Thymus (tissue), 11 donors: ENCODE measurements at regions not wholly inside any gene's neighbourhood (a gene's known extent, or its start where the extent isn't known, plus 50 kb on each side); places are given as distances from the start of the nearest gene placed in this dataset.

Experiments used
- DNase-seq, 9 donors: peaks; one replicate each; pipeline ENCODE4 v3.0.0-alpha.2; 2013; ENCODE audit warnings: low spot score in 9 of 9, low read depth in 6 of 9, missing footprints in 1 of 9
- H3K27ac ChIP-seq, 2 donors: one replicate each; pipeline ENCODE4 v1.5.1; 2013; ENCODE audit warnings: control low read depth in 1 of 2, low read depth in 1 of 2, low read length in 1 of 2, mild to moderate bottlenecking in 1 of 2, moderate library complexity in 1 of 2
- H3K27me3 ChIP-seq, 2 donors: one replicate each; pipeline ENCODE4 v1.5.1; 2013; ENCODE audit warnings: low read length in 1 of 2; ENCODE audit not compliant: control insufficient read depth in 2 of 2, insufficient read depth in 1 of 2
- H3K36me3 ChIP-seq, 2 donors: one replicate each; pipeline ENCODE4 v1.5.1; 2013; ENCODE audit warnings: low read length in 1 of 2, mild to moderate bottlenecking in 1 of 2, moderate library complexity in 1 of 2; ENCODE audit not compliant: control insufficient read depth in 2 of 2, insufficient read depth in 2 of 2
- H3K4me1 ChIP-seq, 2 donors: one replicate each; pipeline ENCODE4 v1.5.1; 2013; ENCODE audit warnings: low read length in 2 of 2; ENCODE audit not compliant: control insufficient read depth in 2 of 2, insufficient read depth in 2 of 2
- H3K4me3 ChIP-seq, 2 donors: one replicate each; pipeline ENCODE4 v1.5.1; 2013; ENCODE audit warnings: low read length in 2 of 2, control low read depth in 1 of 2, mild to moderate bottlenecking in 1 of 2
- H3K9me3 ChIP-seq, 2 donors: one replicate each; pipeline ENCODE4 v1.5.1; 2013; ENCODE audit warnings: low read length in 1 of 2, mild to moderate bottlenecking in 1 of 2; ENCODE audit not compliant: control insufficient read depth in 2 of 2, insufficient read depth in 1 of 2
- WGBS: extraction: QIAGEN DNeasy Blood & Tissue Kit; methylation state at CpG from one replicate; pipeline ENCODE4 v1.1.7; 2013; 5-methylcytosine and 5-hydroxymethylcytosine counted together
- donor health status: healthy.

DNA sequence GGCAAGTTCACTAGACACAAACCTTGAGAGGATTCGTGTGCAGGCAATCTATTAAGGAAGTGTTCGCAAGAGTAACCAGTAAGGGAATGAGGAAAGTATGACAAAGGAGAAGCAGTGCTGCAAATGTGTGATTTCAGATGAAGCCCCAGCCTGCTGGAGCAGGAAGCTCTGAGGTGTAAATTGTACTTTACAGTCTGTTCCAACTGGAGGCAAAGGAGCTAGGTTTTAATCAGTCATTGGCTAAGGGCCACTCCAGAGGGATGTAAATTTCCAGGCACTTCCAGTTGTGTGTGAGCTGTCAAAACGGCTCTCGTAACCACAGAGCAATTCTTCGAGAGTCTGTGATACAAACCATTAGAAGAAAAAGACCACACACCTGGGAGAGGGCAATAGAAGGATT lies 359.5 kb upstream of the FAM98A start:
- H3K27me3 ChIP-seq, result no peaks in the 10 kb centered on the region
- H3K9me3 ChIP-seq, result no peaks in the 10 kb centered on the region
- no peaks in the 10 kb centered on the region for H3K4me1 ChIP-seq
- no peak overlapping the region for H3K27ac ChIP-seq
- 25% methylated on average over 5 of the region's 5 CpGs for WGBS
- DNase-seq, result no peak
- H3K4me3 ChIP-seq, result no peak overlapping the region
- H3K36me3 ChIP-seq, result no peaks in the 10 kb centered on the region

DNA sequence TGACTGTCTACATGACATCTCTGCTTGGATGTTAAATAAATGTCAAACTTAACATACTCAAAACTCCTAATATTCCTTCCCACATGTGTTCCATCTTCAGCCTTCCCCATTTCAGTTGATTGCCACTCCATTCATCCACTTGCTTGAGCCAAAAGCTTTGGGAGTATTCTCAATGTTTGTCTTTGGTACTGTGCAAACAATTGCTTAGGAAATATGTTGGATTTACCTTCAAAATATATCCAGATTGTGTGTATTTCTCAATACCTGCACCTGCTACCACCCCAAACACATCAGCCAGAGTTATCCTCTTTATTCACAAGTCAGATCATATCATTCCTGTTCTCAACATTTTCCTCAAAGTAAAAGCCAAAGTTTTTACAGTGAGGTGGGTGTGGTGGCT lies 350.3 kb upstream of the FAM98A start:
- Histone ChIP-seq H3K27ac (no peak overlapping the region), H3K4me1 (no peaks in the 10 kb centered on the region), H3K9me3 (no peaks in the 10 kb centered on the region), H3K36me3 (no peaks in the 10 kb centered on the region), H3K4me3 (no peak overlapping the region), H3K27me3 (no peaks in the 10 kb centered on the region)
- DNase-seq, result no peak

DNA sequence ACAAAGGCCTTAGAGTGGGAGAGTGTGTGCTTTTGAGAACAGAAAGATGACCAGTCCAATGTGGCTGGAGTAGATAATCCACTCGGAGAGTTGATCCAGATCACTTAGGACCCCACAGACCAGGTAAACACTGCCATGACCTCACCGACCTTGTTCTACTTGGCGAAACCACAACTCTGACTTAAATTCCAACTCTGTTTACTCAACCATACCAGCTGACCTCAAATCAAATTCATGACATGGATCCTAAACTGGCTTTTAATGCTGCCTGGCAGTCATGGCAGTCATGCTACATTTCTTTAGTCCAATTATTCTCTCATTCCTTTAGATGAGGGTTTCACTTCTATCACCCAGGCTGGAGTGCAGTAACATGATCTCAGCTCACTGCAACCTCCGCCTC lies 347.1 kb upstream of the FAM98A start:
- H3K27ac ChIP-seq, result no peak overlapping the region
- whole genome bisulfite sequencing, result 78% methylated on average over 4 of the region's 4 CpGs
- no peak for DNase-seq

DNA sequence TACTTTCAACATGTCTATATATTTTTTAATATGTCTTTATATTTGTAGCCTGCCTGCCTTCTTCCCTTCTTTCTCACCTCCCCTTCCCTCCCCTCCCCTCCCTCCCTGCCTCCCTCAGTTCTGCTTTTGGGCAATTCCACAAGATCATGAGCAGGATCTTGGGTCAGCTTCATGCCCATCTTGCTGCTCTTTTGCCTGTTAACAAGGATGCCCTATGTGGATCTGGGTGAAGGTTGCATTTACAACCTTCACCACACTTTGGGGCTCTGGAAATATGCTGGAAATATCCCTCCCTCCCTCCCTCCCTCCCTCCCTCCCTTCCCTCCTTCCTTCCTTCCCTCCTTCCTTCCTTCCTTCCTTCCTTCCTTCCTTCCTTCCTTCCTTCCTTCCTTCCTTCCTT lies 334.1 kb upstream of the FAM98A start:
- no peak for DNase-seq
- H3K9me3 ChIP-seq, result no peaks in the 10 kb centered on the region
- H3K4me1 ChIP-seq, result no peaks in the 10 kb centered on the region

More for the DNA sequence above, 347.1 kb upstream of the FAM98A start:
- H3K36me3 ChIP-seq, result no peaks in the 10 kb centered on the region
- H3K9me3 ChIP-seq, result no peaks in the 10 kb centered on the region
- H3K4me3 ChIP-seq, result no peak overlapping the region
- no peaks in the 10 kb centered on the region for H3K4me1 ChIP-seq
- no peaks in the 10 kb centered on the region for H3K27me3 ChIP-seq

DNA sequence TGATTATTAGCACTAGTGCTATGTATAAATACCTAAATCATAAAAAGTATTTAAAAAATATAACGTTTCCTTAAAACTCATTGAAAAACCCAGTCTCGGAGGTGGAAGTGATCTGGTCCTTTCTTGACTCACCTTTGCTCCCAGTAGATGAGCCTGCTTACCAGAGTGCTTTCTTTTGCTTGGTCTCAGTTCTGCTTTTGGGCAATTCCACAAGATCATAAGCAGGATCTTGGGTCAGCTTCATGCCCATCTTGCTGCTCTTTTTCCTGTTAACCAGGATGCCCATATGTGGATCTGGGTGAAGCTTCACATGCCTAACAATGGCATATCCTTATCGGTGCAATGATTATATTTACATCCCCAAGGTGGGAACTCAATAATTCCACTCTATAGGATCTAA lies 332.1 kb upstream of the FAM98A start:
- Histone ChIP-seq H3K27me3 (no peaks in the 10 kb centered on the region), H3K4me1 (no peaks in the 10 kb centered on the region), H3K36me3 (no peaks in the 10 kb centered on the region), H3K4me3 (no peak overlapping the region), H3K9me3 (no peaks in the 10 kb centered on the region), H3K27ac (no peak overlapping the region)
- 94% methylated on average over 3 of the region's 3 CpGs for WGBS
- DNase-seq, result no peak

More for the DNA sequence above, 334.1 kb upstream of the FAM98A start:
- no peak overlapping the region for H3K4me3 ChIP-seq
- H3K36me3 ChIP-seq, result no peaks in the 10 kb centered on the region
- no peaks in the 10 kb centered on the region for H3K27me3 ChIP-seq
- H3K27ac ChIP-seq, result no peak overlapping the region

- no peaks in the 10 kb centered on the region for H3K27me3 ChIP-seq
- WGBS, result 94% methylated on average over 4 of the region's 4 CpGs
Observed at GRCh38 chr2:33929467-33929866, 330.4 kb upstream of the FAM98A start.

DNA sequence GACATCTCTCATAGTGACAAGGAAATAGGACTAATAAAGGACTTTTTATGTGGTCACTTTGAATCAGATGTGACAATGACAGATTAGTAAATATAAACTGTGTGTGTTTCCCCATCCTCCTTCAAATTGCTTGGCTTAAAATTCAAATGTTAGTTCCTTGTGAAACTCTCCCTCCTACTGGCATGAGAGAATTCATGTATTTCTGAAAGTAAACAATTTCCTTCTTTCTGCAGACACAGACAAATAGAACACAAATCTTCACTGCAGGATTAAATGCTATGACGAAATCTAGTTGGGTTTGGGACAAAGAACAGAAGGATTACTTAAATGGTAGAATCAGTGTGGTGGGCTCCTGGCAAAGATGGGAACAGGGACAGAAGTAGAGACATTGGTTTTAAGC lies 328.7 kb upstream of the FAM98A start:
- 93% methylated on average over 1 of the region's 1 CpG for WGBS
- no peak overlapping the region for H3K4me3 ChIP-seq

More at GRCh38 chr2:33929467-33929866, 330.4 kb upstream of the FAM98A start:
- Histone ChIP-seq H3K36me3 (no peaks in the 10 kb centered on the region), H3K27ac (no peak overlapping the region), H3K4me1 (no peaks in the 10 kb centered on the region), H3K9me3 (no peaks in the 10 kb centered on the region), H3K4me3 (no peak overlapping the region)
- DNase-seq, result no peak

GRCh38 chr2:33925311-33925710 lies 326.2 kb upstream of the FAM98A start:
- 79% methylated on average over 1 of the region's 1 CpG for WGBS
- Histone ChIP-seq H3K27me3 (no peaks in the 10 kb centered on the region), H3K36me3 (no peaks in the 10 kb centered on the region), H3K27ac (no peak overlapping the region), H3K4me3 (no peak overlapping the region), H3K9me3 (no peaks in the 10 kb centered on the region), H3K4me1 (no peaks in the 10 kb centered on the region)
- no peak for DNase-seq

More for the DNA sequence above, 328.7 kb upstream of the FAM98A start:
- Histone ChIP-seq H3K9me3 (no peaks in the 10 kb centered on the region), H3K4me1 (no peaks in the 10 kb centered on the region), H3K27me3 (no peaks in the 10 kb centered on the region), H3K36me3 (no peaks in the 10 kb centered on the region), H3K27ac (no peak overlapping the region)
- no peak for DNase-seq

DNA sequence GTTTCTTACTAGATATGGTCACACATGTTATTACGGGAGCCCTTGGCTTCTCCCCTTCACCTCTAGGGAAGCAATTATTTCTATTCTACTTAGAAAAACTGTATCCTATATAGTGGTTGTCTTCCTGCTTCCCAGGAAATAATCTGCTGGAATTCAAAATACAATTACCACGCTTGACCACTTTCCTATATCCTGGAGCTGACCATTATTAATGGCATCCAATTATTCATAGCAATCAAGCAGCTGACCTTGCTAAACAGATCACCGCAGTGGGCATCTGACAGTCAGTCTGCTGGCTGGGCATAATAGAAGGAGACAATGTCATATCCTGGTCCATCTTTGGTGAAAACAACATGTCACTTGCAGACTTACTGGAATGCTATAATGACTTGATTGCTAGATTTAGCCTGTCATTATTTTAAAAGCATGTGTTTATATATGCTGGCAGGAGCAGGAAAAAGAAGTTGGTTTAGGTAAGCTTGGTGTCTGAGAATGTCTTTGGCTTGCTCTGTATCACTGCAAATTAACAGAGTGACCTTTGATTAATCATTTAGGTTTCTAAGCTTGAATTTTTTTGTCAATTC lies 325.6 kb upstream of the FAM98A start:
- H3K4me1 ChIP-seq, result no peaks in the 10 kb centered on the region
- H3K27me3 ChIP-seq, result no peaks in the 10 kb centered on the region
- no peaks in the 10 kb centered on the region for H3K9me3 ChIP-seq
- no peak for DNase-seq
- H3K27ac ChIP-seq, result no peak overlapping the region
- 81% methylated on average over 3 of the region's 3 CpGs for whole genome bisulfite sequencing
- no peak overlapping the region for H3K4me3 ChIP-seq
- H3K36me3 ChIP-seq, result no peaks in the 10 kb centered on the region

DNA sequence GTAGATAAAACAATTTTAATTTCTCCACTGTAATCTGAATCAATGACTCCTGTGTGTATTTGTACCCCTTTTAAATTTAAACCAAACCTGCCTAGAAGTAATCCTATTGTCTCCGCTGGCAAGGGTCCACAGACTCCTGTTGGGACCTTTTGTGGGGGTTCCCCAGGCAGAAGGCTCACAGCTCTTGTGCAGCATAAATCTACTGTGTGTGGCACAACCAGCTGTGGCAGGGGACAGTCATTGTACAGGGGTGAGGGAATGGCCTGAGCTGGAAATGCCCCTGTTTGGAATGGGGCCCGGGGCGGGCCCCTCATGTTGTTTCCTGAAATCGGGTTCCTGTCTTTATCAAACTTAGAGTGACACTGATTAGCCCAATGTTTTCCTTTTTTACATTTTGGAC lies 318.2 kb upstream of the FAM98A start:
- no peaks in the 10 kb centered on the region for H3K9me3 ChIP-seq
- WGBS, result 58% methylated on average over 4 of the region's 4 CpGs
- no peaks in the 10 kb centered on the region for H3K36me3 ChIP-seq
- no peak for DNase-seq
- no peaks in the 10 kb centered on the region for H3K4me1 ChIP-seq
- H3K27ac ChIP-seq, result no peak overlapping the region
- H3K4me3 ChIP-seq, result no peak overlapping the region
- no peaks in the 10 kb centered on the region for H3K27me3 ChIP-seq
